ENCODE measurements at regions not wholly inside any gene's neighbourhood (a gene's known extent, or its start where the extent isn't known, plus 50 kb on each side); places are given as distances from the start of the nearest gene placed in this dataset.

DNA sequence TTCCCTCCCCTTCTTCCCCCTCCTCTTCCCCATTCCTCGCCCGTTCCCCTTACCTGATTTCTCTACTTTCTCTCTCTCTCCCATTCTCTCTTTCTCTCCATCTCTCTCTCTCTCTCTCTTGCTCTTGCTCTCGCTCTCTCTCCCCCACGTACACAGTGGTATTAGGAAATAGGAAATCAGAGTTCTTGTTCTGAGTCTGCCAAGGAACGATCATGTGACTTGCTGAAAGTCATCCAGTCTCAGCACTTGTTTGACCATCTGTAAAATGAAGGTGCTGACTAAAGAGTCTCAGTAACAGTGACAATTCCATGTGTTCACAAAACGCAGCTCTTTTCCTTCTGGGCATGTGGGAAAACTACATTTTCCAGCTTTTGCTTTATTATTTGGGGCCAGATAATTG lies 445.0 kb upstream of the TGFBR2 start:
- Histone ChIP-seq H3K9ac (ENCODE audit: low read length) (no peak overlapping the region), H3K27ac (ENCODE audit: low read length) (no peak overlapping the region), H3K27me3 (ENCODE audit: low read length) (no peaks in the 10 kb centered on the region), H2AFZ (ENCODE audit: low read length) (no peak overlapping the region), H3K4me3 (ENCODE audit: low read length) (no peak overlapping the region), H3K4me2 (ENCODE audit: low read depth, low read length, poor library complexity, severe bottlenecking) (no peak overlapping the region), H3K4me1 (ENCODE audit: low read length) (no peaks in the 10 kb centered on the region), H3K9me3 (ENCODE audit: low read length) (no peaks in the 10 kb centered on the region), H3K79me2 (ENCODE audit: low read length) (no peaks in the 10 kb centered on the region), H4K20me1 (ENCODE audit: insufficient read depth, low read depth, low read length) (no peaks in the 10 kb centered on the region), H3K9me2 (replicated peaks; ENCODE audit: insufficient read depth, low read length) (no peaks in the 10 kb centered on the region), H3K36me3 (ENCODE audit: insufficient read depth, low read length) (no peaks in the 10 kb centered on the region)
- DNase-seq: no peak

DNA sequence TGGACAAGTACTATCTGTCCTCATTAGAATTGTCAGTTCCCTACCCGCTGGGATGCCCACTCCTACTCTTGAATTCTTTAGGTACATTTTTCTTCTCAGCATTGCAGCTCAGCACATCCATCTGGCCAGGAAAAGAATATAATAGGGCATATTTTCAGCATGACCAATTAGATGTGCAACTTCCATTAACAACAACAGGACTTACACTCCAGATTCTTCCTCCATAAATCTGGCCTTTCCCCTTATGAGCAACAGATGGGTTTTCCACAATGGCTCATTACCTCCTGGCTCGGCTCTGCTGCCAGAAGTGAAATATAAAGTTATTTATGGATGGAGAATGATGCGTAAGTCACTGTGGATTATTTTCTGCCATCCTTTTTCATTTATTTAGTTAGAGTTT lies 443.8 kb upstream of the TGFBR2 start:
- Histone ChIP-seq H3K27me3 (ENCODE audit: low read length) (no peaks in the 10 kb centered on the region), H3K79me2 (ENCODE audit: low read length) (no peaks in the 10 kb centered on the region), H3K9me2 (replicated peaks; ENCODE audit: insufficient read depth, low read length) (no peaks in the 10 kb centered on the region), H3K36me3 (ENCODE audit: insufficient read depth, low read length) (no peaks in the 10 kb centered on the region), H3K4me1 (ENCODE audit: low read length) (no peaks in the 10 kb centered on the region), H3K4me2 (ENCODE audit: low read depth, low read length, poor library complexity, severe bottlenecking) (no peak overlapping the region), H3K9ac (ENCODE audit: low read length) (no peak overlapping the region), H3K4me3 (ENCODE audit: low read length) (no peak overlapping the region), H2AFZ (ENCODE audit: low read length) (no peak overlapping the region), H3K27ac (ENCODE audit: low read length) (no peak overlapping the region), H4K20me1 (ENCODE audit: insufficient read depth, low read depth, low read length) (no peaks in the 10 kb centered on the region), H3K9me3 (ENCODE audit: low read length) (no peaks in the 10 kb centered on the region)
- DNase-seq: no peak

DNA sequence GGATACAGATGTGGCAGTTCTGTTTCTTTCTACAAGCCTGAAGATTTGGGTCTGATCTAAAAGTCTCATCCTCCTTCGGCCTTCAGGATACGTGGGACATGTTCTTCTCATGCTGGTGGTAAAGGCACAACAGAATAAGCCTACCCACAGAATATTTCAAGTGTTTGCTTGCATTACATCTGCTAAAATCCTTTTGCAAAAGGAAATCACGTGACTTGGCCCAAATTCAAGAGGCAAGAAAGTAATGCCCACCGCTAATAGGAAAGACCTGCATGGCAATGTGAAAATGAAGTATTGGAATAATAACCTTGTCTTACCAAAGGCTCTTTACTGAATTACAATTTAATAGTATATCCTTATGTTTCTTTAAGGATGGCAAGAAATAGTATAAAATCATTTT lies 439.9 kb upstream of the TGFBR2 start:
- H2AFZ ChIP-seq (ENCODE audit: low read length): no peak overlapping the region

DNA sequence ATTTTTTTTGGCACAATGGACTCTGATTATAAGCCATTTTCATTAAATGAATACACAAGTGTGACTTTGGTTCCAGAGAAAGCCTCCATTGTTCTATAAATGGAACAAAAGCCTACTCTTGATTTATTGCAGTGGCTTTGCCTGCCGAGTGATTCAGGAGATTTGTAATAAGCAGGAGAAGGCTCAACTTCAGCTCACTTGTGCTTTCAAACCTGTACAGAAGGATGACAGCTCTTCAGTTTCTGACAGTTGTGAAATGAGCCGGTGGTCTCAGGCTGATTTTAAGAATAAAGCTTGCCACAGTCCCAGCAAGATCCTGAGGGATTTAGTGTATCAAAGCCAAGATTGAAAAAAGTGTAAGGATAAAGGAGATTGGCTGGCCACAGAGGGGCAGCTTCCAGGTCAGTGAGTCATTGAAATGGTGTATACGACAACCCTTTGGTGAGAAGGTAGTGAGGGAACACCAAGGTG lies 438.8 kb upstream of the TGFBR2 start:
- no peak overlapping the region for H3K27ac ChIP-seq (ENCODE audit: low read length)
- no peaks in the 10 kb centered on the region for H3K79me2 ChIP-seq (ENCODE audit: low read length)
- no peak overlapping the region for H3K4me3 ChIP-seq (ENCODE audit: low read length)
- no peak overlapping the region for H3K9ac ChIP-seq (ENCODE audit: low read length)
- H3K27me3 ChIP-seq (ENCODE audit: low read length): no peaks in the 10 kb centered on the region
- no peaks in the 10 kb centered on the region for H3K4me1 ChIP-seq (ENCODE audit: low read length)
- H3K36me3 ChIP-seq (ENCODE audit: insufficient read depth, low read length): no peaks in the 10 kb centered on the region
- no peak overlapping the region for H2AFZ ChIP-seq (ENCODE audit: low read length)
- DNase-seq: no peak
- no peaks in the 10 kb centered on the region for H3K9me3 ChIP-seq (ENCODE audit: low read length)
- H3K4me2 ChIP-seq (ENCODE audit: low read depth, low read length, poor library complexity, severe bottlenecking): no peak overlapping the region
- H4K20me1 ChIP-seq (ENCODE audit: insufficient read depth, low read depth, low read length): no peaks in the 10 kb centered on the region
- no peaks in the 10 kb centered on the region for H3K9me2 ChIP-seq (replicated peaks; ENCODE audit: insufficient read depth, low read length)

More for the DNA sequence above, 439.9 kb upstream of the TGFBR2 start:
- Histone ChIP-seq H3K36me3 (ENCODE audit: insufficient read depth, low read length) (no peaks in the 10 kb centered on the region), H3K79me2 (ENCODE audit: low read length) (no peaks in the 10 kb centered on the region), H3K4me3 (ENCODE audit: low read length) (no peak overlapping the region), H3K9me3 (ENCODE audit: low read length) (no peaks in the 10 kb centered on the region), H3K27ac (ENCODE audit: low read length) (no peak overlapping the region), H3K9me2 (replicated peaks; ENCODE audit: insufficient read depth, low read length) (no peaks in the 10 kb centered on the region), H3K4me1 (ENCODE audit: low read length) (no peaks in the 10 kb centered on the region), H3K9ac (ENCODE audit: low read length) (no peak overlapping the region), H4K20me1 (ENCODE audit: insufficient read depth, low read depth, low read length) (no peaks in the 10 kb centered on the region), H3K27me3 (ENCODE audit: low read length) (no peaks in the 10 kb centered on the region), H3K4me2 (ENCODE audit: low read depth, low read length, poor library complexity, severe bottlenecking) (no peak overlapping the region)
- no peak for DNase-seq

DNA sequence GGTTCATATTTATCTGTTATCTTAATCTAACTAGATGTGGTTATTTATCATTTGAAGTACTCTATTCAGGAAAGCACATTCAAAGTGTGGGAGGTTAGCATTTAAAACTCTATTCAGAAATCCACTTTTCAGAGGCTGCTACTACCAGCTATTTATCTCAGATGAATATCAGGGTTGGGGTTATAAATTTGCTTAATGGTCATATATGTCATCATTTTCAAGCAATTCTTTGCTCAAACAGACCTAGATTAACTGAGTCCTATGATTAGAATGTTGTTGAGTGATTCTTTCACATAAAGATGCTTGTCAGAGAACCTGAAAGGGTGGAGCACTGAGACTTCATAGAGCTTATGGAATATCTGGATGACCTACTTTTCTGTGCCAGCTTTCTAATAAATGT lies 436.9 kb upstream of the TGFBR2 start:
- Histone ChIP-seq H4K20me1 (ENCODE audit: insufficient read depth, low read depth, low read length) (no peaks in the 10 kb centered on the region), H3K4me2 (ENCODE audit: low read depth, low read length, poor library complexity, severe bottlenecking) (no peak overlapping the region)

DNA sequence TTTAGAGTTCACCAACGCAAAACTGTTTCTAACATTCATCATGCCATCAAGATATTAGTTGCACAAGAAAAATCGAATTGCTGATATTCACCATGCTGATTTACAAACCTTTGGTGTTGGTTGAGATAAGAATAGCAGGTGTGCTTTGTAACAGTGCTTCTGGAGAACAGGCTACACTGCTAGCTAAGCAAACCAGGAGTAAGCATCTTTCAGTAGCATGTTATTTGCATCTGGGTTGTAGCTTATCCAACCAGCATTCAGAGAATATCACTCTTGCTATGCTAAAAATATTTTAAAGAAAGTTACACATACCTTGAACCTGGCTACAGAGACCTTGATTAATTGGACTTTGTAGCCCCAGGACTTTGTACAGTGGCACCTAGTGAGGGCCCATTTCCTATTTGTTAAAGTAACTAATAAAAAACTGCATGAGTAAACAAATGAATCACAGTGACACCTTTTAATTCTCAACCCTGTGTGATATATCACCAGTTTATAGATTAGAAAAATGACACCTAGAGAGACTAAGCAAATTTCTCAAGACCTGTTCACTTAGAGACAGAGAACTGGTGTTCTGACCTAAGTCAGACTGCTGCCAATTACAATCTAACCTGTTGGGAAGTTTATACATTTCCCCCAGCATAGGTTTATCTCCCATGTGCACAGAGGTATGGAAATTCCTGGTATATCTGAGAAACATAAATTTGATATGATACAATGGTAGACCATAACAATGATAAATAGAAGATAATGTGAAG lies 435.5 kb upstream of the TGFBR2 start:
- no peak overlapping the region for H2AFZ ChIP-seq (ENCODE audit: low read length)
- H3K9ac ChIP-seq (ENCODE audit: low read length): no peak overlapping the region
- no peaks in the 10 kb centered on the region for H3K9me2 ChIP-seq (replicated peaks; ENCODE audit: insufficient read depth, low read length)
- no peak overlapping the region for H3K27ac ChIP-seq (ENCODE audit: low read length)
- H3K4me1 ChIP-seq (ENCODE audit: low read length): no peaks in the 10 kb centered on the region
- no peak overlapping the region for H3K4me2 ChIP-seq (ENCODE audit: low read depth, low read length, poor library complexity, severe bottlenecking)
- no peak for DNase-seq
- no peaks in the 10 kb centered on the region for H3K36me3 ChIP-seq (ENCODE audit: insufficient read depth, low read length)
- H4K20me1 ChIP-seq (ENCODE audit: insufficient read depth, low read depth, low read length): no peaks in the 10 kb centered on the region
- H3K79me2 ChIP-seq (ENCODE audit: low read length): no peaks in the 10 kb centered on the region
- no peak overlapping the region for H3K4me3 ChIP-seq (ENCODE audit: low read length)
- H3K9me3 ChIP-seq (ENCODE audit: low read length): no peaks in the 10 kb centered on the region
- no peaks in the 10 kb centered on the region for H3K27me3 ChIP-seq (ENCODE audit: low read length)

More for the DNA sequence above, 436.9 kb upstream of the TGFBR2 start:
- H3K27me3 ChIP-seq (ENCODE audit: low read length): no peaks in the 10 kb centered on the region
- no peak overlapping the region for H3K9ac ChIP-seq (ENCODE audit: low read length)
- H3K9me3 ChIP-seq (ENCODE audit: low read length): no peaks in the 10 kb centered on the region
- H3K27ac ChIP-seq (ENCODE audit: low read length): no peak overlapping the region
- no peak overlapping the region for H3K4me3 ChIP-seq (ENCODE audit: low read length)
- H3K4me1 ChIP-seq (ENCODE audit: low read length): no peaks in the 10 kb centered on the region
- no peak overlapping the region for H2AFZ ChIP-seq (ENCODE audit: low read length)
- DNase-seq: no peak
- no peaks in the 10 kb centered on the region for H3K79me2 ChIP-seq (ENCODE audit: low read length)
- H3K36me3 ChIP-seq (ENCODE audit: insufficient read depth, low read length): no peaks in the 10 kb centered on the region
- no peaks in the 10 kb centered on the region for H3K9me2 ChIP-seq (replicated peaks; ENCODE audit: insufficient read depth, low read length)

DNA sequence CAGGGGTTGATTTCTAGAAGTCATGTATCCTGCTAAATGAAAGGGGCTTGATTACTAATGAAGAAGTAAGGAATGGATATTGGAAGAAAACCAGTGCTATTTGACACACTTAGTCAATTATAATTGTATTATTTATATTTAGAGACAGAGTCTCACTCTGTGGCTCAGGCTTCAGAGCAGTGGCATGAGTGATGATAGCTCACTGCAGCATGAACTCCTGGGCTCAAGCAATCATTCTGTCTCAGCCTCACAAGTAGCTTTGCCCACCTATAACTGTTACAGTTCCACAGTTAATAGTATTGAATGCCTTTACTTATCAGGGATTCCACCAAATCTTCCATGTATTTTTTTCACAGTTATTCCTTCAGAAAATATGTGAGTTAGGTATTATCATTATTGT lies 432.0 kb upstream of the TGFBR2 start:
- Histone ChIP-seq H4K20me1 (ENCODE audit: insufficient read depth, low read depth, low read length) (no peaks in the 10 kb centered on the region), H3K9ac (ENCODE audit: low read length) (no peak overlapping the region), H3K79me2 (ENCODE audit: low read length) (no peaks in the 10 kb centered on the region)

DNA sequence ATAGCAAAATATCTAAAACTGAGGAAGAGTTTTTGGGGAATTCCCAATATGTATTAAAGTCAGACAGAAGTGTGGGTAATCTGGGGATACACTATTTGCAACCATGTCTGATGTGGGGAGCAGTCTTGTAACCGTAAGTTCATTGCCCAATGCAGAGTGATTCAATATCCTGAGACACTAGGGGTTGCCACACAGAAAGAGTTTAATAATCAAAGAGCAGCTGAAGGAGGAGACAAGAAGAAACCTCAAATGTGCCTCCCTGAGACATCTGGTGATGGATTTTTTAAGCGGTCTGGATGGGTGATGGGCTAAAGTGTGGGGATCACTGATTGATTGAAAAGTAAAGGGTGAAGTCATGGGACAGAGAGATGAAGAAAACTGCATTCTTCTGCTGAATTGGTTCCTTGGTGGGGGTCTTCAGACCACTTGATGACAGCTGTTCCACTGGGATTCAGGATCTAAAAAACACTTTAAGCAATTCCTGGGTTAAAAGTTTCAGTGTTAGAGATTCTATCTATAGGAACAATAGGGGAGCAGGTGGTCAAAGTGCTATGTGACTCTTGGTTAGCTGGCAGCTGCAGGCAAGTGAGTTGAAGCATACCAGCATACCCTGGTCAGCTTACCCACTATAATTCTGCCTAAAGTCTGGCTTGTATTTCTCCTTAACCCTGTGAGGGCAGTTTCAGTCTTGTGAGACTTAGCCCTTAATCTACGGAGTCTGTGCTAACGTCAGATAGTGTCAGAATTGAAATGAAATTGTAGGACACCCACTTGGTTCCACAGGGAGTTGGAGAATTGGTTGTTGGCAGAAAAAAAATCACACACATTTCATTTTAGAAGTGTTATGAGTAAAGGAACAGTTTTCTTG lies 425.9 kb upstream of the TGFBR2 start:
- H3K4me2 ChIP-seq (ENCODE audit: low read depth, low read length, poor library complexity, severe bottlenecking): no peak overlapping the region
- no peaks in the 10 kb centered on the region for H3K36me3 ChIP-seq (ENCODE audit: insufficient read depth, low read length)

More for the DNA sequence above, 432.0 kb upstream of the TGFBR2 start:
- H3K4me3 ChIP-seq (ENCODE audit: low read length): no peak overlapping the region
- DNase-seq: no peak
- no peaks in the 10 kb centered on the region for H3K9me3 ChIP-seq (ENCODE audit: low read length)
- no peaks in the 10 kb centered on the region for H3K27me3 ChIP-seq (ENCODE audit: low read length)
- H3K36me3 ChIP-seq (ENCODE audit: insufficient read depth, low read length): no peaks in the 10 kb centered on the region
- H3K9me2 ChIP-seq (replicated peaks; ENCODE audit: insufficient read depth, low read length): no peaks in the 10 kb centered on the region
- H3K4me1 ChIP-seq (ENCODE audit: low read length): no peaks in the 10 kb centered on the region
- H3K27ac ChIP-seq (ENCODE audit: low read length): no peak overlapping the region
- no peak overlapping the region for H2AFZ ChIP-seq (ENCODE audit: low read length)
- no peak overlapping the region for H3K4me2 ChIP-seq (ENCODE audit: low read depth, low read length, poor library complexity, severe bottlenecking)

More for the DNA sequence above, 425.9 kb upstream of the TGFBR2 start:
- Histone ChIP-seq H3K4me3 (ENCODE audit: low read length) (no peak overlapping the region), H3K27ac (ENCODE audit: low read length) (no peak overlapping the region), H3K9ac (ENCODE audit: low read length) (no peak overlapping the region), H2AFZ (ENCODE audit: low read length) (no peak overlapping the region), H3K4me1 (ENCODE audit: low read length) (no peaks in the 10 kb centered on the region), H4K20me1 (ENCODE audit: insufficient read depth, low read depth, low read length) (no peaks in the 10 kb centered on the region), H3K79me2 (ENCODE audit: low read length) (no peaks in the 10 kb centered on the region), H3K9me2 (replicated peaks; ENCODE audit: insufficient read depth, low read length) (no peaks in the 10 kb centered on the region), H3K9me3 (ENCODE audit: low read length) (no peaks in the 10 kb centered on the region), H3K27me3 (ENCODE audit: low read length) (no peaks in the 10 kb centered on the region)
- no peak for DNase-seq
